Keratinocyte (primary cell): ENCODE measurements at regions not wholly inside any gene's neighbourhood (a gene's known extent, or its start where the extent isn't known, plus 50 kb on each side); places are given as distances from the start of the nearest gene placed in this dataset.

ENCODE experiments used
- DNase-seq: peaks from one replicate; pipeline ENCODE4 v3.0.0-alpha.2; 2011; ENCODE audit warnings: low read depth, missing footprints, low spot score
- FAIRE-seq: peaks from 2 replicates; lab custom pipeline; 2011; peaks lifted over from hg19 to GRCh38; lab: Jason Lieb, UNC
- H2AFZ ChIP-seq: 2 replicates; pipeline ENCODE4 v1.6.0; 2012; ENCODE audit warnings: low read length, control low read depth, inconsistent platforms; ENCODE audit not compliant: control insufficient read depth
- H3K27ac ChIP-seq: 2 replicates; pipeline ENCODE4 v1.5.1; 2011; ENCODE audit warnings: low read length; ENCODE audit not compliant: control insufficient read depth, insufficient read depth
- H3K27me3 ChIP-seq: 3 replicates; pipeline ENCODE4 v1.6.0; 2011; ENCODE audit warnings: low read length; ENCODE audit not compliant: control insufficient read depth, insufficient read depth; ENCODE audit errors: extremely low read depth
- H3K36me3 ChIP-seq, 2 experiments: 2 replicates in 1 of 2; 3 replicates in 1 of 2; pipeline ENCODE4 v1.5.1; 2011; ENCODE audit warnings: low read length in 2 of 2, mild to moderate bottlenecking in 1 of 2; ENCODE audit not compliant: control insufficient read depth in 2 of 2, insufficient read depth in 2 of 2; ENCODE audit errors: extremely low read depth in 1 of 2
- H3K4me1 ChIP-seq: 3 replicates; pipeline ENCODE4 v1.5.1; 2011; ENCODE audit warnings: low read length; ENCODE audit not compliant: control insufficient read depth, insufficient read depth; ENCODE audit errors: extremely low read depth
- H3K4me2 ChIP-seq: 3 replicates; pipeline ENCODE4 v1.6.0; 2011; ENCODE audit warnings: low read depth, low read length; ENCODE audit not compliant: control insufficient read depth, insufficient read depth; ENCODE audit errors: extremely low read depth
- H3K4me3 ChIP-seq, 3 experiments: fragments of 200-600 bp in 1 of 3; sonication (generic) in 1 of 3; 2 replicates in 2 of 3; 3 replicates in 1 of 3; pipeline ENCODE4 v1.5.1; 2011 to 2016; ENCODE audit warnings: low read length in 3 of 3, mild to moderate bottlenecking in 3 of 3, control low read depth in 2 of 3, inconsistent platforms in 1 of 3, low read depth in 1 of 3, mixed read lengths in 1 of 3, mixed run types in 1 of 3, moderate library complexity in 1 of 3; ENCODE audit not compliant: control insufficient read depth in 2 of 3, insufficient read depth in 2 of 3; ENCODE audit errors: extremely low read depth in 1 of 3
- H3K79me2 ChIP-seq: 2 replicates; pipeline ENCODE4 v1.6.0; 2012; ENCODE audit warnings: low read length; ENCODE audit not compliant: control insufficient read depth, insufficient read depth
- H3K9ac ChIP-seq: 3 replicates; pipeline ENCODE4 v1.6.0; 2011; ENCODE audit warnings: low read length; ENCODE audit not compliant: control insufficient read depth, insufficient read depth; ENCODE audit errors: extremely low read depth
- H3K9me1 ChIP-seq: 3 replicates; pipeline ENCODE4 v1.6.0; 2011; ENCODE audit warnings: low read length; ENCODE audit not compliant: control insufficient read depth, insufficient read depth; ENCODE audit errors: extremely low read depth
- H3K9me3 ChIP-seq: 2 replicates; pipeline ENCODE4 v1.5.1; 2012; ENCODE audit warnings: low read depth, low read length; ENCODE audit not compliant: control insufficient read depth
- H4K20me1 ChIP-seq: 3 replicates; pipeline ENCODE4 v1.6.0; 2011; ENCODE audit warnings: low read length; ENCODE audit not compliant: control insufficient read depth, insufficient read depth; ENCODE audit errors: extremely low read depth
- EZH2 ChIP-seq: IDR thresholded peaks from one replicate; pipeline ENCODE4 v1.6.1; 2012; ENCODE audit warnings: inconsistent platforms, mild to moderate bottlenecking, low read length, moderate library complexity
- dilution Hi-C: fragments of 300-500 bp; cut with MboI; formaldehyde crosslinking; loops from one replicate; pipeline ENCODE4 v1.7.0; 2020; ENCODE audit warnings: low sequenced_read_pairs; ENCODE audit not compliant: extremely low pct_ligation_motif_present
- TF ChIP-seq, protein P1 (sequence below), 3 experiments: IDR thresholded peaks in 1 of 3; conservative IDR thresholded peaks in 1 of 3; optimal IDR thresholded peaks in 1 of 3; 2 replicates in 2 of 3; 3 replicates in 1 of 3; pipeline versions ENCODE3 to v1.5.1; 2011; ENCODE audit warnings: low read length in 3 of 3, mild to moderate bottlenecking in 3 of 3, moderate library complexity in 2 of 3, control low read depth in 1 of 3, inconsistent platforms in 1 of 3; ENCODE audit not compliant: insufficient read depth in 2 of 3; ENCODE audit errors: extremely low read depth in 1 of 3

DNA sequence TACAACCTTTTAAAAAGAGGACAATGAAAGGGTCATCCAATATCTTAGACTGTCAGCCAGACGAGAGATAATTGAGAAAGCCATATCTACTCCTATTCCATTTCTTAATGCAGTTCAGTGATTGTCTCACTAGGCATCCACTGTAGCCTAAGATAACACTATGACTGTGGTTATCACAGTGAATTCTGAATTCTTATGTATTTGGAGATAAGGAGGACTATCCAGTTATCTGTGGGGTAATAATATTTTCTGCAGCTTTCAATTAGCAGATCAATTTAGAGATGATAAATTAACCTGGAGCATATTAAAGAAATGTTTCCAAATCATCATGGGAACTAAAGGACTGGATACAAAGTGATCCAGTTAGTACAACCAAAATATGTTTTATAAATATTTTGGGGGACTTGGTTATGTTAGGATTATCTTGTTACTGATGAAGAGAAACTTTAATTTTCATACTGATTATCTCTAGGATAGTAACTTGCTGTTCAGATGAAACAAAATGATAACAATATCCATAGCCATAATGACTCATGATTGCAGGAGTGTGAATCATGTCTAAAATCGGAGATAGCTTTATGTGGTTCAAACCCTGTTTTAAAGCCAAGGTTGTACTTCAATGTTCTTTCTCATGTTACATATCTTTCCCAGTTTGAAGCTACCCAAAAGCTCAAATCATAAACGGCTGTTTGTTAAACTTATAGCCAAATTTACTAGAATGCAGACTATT, 1152.0 kb downstream of the HACE1 start:
- no peak overlapping the region for H3K27ac ChIP-seq
- H3K27me3 ChIP-seq, result no peaks in the 10 kb centered on the region
- no peak overlapping the region for H2AFZ ChIP-seq
- H3K4me3 ChIP-seq, result no peak overlapping the region
- no peaks in the 10 kb centered on the region for H3K36me3 ChIP-seq
- H3K9me3 ChIP-seq, result peaks cover 3% of the 10 kb centered on the region
- H3K4me2 ChIP-seq, result no peak overlapping the region
- TF ChIP-seq, protein P1, sequence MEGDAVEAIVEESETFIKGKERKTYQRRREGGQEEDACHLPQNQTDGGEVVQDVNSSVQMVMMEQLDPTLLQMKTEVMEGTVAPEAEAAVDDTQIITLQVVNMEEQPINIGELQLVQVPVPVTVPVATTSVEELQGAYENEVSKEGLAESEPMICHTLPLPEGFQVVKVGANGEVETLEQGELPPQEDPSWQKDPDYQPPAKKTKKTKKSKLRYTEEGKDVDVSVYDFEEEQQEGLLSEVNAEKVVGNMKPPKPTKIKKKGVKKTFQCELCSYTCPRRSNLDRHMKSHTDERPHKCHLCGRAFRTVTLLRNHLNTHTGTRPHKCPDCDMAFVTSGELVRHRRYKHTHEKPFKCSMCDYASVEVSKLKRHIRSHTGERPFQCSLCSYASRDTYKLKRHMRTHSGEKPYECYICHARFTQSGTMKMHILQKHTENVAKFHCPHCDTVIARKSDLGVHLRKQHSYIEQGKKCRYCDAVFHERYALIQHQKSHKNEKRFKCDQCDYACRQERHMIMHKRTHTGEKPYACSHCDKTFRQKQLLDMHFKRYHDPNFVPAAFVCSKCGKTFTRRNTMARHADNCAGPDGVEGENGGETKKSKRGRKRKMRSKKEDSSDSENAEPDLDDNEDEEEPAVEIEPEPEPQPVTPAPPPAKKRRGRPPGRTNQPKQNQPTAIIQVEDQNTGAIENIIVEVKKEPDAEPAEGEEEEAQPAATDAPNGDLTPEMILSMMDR (optimal IDR thresholded peaks at IDR 0.05 in 1 of 3, IDR thresholded peaks at IDR 0.05 in 1 of 3, conservative IDR thresholded peaks at IDR 0.05 in 1 of 3; ENCODE audit: extremely low read depth in 1 of 3, insufficient read depth in 2 of 3, low read length in 3 of 3), result no peak
- TF ChIP-seq EZH2, result no peak
- FAIRE-seq (no peak), DNase-seq (no peak)
- no peaks in the 10 kb centered on the region for H3K9me1 ChIP-seq
- dilution Hi-C loops, result no loop called here
- H3K79me2 ChIP-seq, result no peaks in the 10 kb centered on the region
- H4K20me1 ChIP-seq, result no peaks in the 10 kb centered on the region
- no peak overlapping the region for H3K9ac ChIP-seq
- no peaks in the 10 kb centered on the region for H3K4me1 ChIP-seq

DNA sequence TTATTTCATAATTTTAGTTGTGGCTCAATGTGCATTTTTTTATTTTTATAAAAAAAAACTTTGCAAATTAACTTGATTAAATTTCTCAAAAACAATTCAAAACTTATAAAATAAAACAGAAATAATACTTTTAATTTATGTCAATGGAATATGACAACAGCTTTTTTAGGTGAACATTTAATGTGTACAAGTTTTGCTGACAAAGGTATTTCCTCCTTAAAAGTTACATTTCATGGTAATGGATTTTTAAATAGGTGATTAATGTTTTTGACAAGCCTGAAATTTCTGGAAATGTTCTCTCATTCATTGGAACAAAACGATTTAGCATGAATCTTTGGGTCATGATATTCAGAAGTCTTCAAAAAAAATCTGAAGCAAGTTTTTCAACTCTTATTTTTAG, 1160.0 kb downstream of the HACE1 start:
- Histone ChIP-seq H3K79me2 (no peaks in the 10 kb centered on the region), H3K4me1 (no peaks in the 10 kb centered on the region), H4K20me1 (no peaks in the 10 kb centered on the region), H3K36me3 (no peaks in the 10 kb centered on the region), H3K27me3 (no peaks in the 10 kb centered on the region), H2AFZ (no peak overlapping the region), H3K9me3 (no peaks in the 10 kb centered on the region), H3K9me1 (no peaks in the 10 kb centered on the region), H3K4me2 (no peak overlapping the region), H3K4me3 (no peak overlapping the region), H3K9ac (no peak overlapping the region), H3K27ac (no peak overlapping the region)
- TF ChIP-seq, protein P1 (optimal IDR thresholded peaks at IDR 0.05 in 1 of 3, IDR thresholded peaks at IDR 0.05 in 1 of 3, conservative IDR thresholded peaks at IDR 0.05 in 1 of 3; ENCODE audit: extremely low read depth in 1 of 3, insufficient read depth in 2 of 3, low read length in 3 of 3), result no peak
- TF ChIP-seq EZH2, result no peak
- dilution Hi-C loops, result no loop called here
- FAIRE-seq (no peak), DNase-seq (no peak)
